GM19043 (cell line): ENCODE measurements at regions not wholly inside any gene's neighbourhood (a gene's known extent, or its start where the extent isn't known, plus 50 kb on each side); places are given as distances from the start of the nearest gene placed in this dataset.
"Not testable (repeated sequence)": the region's sequence is repeated elsewhere in the genome, so short reads cannot be mapped to it uniquely, and the experiment has no call there.

Source experiments
- ATAC-seq: cut with Tn5 transposase; IDR thresholded peaks from one replicate; pipeline ENCODE4 v1.9.1; 2021; ENCODE audit warnings: low read depth; ENCODE audit not compliant: unreplicated experiment

DNA sequence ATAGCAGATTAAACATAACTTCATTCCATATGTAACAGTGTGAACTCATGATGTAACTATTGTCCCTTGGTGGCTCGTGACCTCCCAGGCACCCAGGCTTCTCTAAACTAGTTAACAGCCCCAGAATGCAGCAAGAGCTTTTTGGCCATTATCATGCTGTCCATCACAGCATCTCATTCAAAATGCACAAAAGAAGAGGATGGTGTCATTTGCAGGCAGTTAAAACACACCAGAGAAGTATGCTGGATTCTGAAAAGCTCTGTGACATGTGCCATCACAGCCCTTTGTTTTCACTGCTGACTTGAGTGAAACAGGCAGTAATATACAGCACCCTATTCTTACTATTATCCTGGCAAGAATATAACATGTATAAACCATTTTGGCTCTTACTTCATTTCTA is 117.6 kb upstream of the CHMP2B start:
- ATAC-seq: no peak

- no peak for ATAC-seq
These were observed 111.1 kb upstream of the VGLL3 start for GRCh38 chr3:87101861-87102625.

DNA sequence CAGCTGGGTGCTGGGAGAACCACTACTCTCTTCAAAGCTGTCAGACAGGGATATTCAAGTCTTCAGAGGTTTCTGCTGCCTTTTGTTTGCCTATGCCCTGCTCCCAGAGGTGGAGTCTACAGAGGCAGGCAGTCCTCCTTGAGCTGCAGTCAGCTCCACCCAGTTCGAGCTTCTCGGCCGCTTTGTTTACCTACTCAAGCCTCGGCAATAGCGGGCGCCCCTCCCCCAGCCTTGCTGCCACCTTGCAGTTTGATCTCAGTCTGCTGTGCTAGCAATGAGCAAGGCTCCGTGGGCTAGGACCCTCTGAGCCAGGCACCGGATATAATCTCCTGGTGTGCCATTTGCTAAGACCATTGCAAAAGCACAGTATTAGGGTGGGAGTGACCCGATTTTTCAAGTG is 106.8 kb upstream of the VGLL3 start:
- ATAC-seq: not testable (repeated sequence)

DNA sequence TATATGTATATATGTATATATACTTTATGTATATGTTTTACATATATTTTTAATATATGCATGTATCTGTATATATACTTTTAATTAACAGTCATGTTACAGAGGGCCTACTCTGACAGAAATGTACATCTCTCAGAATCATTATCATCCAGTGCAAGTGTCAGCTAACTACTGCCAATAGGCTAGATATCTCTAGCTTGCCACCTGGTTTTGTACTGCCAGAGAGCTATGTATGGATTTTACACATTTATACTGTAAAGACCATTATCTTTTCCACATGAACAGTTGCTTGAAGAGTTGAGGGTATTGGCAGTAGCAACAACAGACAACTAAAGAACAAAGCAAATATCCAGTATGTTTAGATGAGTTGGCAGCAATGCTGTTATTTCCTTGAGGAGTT is 99.7 kb upstream of the VGLL3 start:
- ATAC-seq: no peak

- ATAC-seq: peak; percentile 56
These were observed 98.3 kb upstream of the VGLL3 start for GRCh38 chr3:87088993-87089841.

- peak; percentile 11 for ATAC-seq
These were observed 97.6 kb upstream of the VGLL3 start for GRCh38 chr3:87088430-87088992.

- no peak for ATAC-seq
These were observed 93.9 kb upstream of the VGLL3 start for GRCh38 chr3:87084868-87085267.

DNA sequence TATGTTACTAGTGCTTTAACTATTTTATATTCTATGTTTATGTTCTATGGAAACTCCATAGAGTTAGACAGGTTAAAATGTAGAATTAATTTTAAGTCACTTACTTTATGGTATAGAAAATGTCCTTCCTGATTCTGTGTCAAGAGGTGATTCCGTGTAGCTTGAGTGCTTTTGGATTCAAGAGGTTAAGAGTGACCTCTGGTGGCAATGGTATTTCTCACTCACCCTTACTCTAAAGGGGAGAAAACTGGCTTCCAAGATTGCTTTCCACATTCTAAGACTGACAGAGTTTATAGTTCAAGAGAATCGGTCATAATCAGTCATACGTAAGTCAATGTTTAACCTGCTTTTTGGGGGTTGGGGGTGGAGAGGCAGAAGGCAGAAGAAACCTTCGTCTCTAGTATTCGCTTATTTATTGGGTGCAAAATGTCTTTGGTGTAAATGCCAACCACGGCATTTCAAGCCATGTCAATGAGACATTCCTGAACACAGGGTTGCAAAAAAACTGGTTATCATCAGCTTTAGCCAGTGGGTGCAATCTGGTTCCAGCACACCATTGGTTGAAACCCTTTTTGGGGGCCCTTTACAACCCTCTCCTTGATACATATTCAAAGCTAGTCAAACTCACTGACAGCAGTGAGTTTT is 92.0 kb upstream of the VGLL3 start:
- peak; percentile 72 for ATAC-seq

GRCh38 chr3:87077355-87077754 is 86.4 kb upstream of the VGLL3 start:
- no peak for ATAC-seq

DNA sequence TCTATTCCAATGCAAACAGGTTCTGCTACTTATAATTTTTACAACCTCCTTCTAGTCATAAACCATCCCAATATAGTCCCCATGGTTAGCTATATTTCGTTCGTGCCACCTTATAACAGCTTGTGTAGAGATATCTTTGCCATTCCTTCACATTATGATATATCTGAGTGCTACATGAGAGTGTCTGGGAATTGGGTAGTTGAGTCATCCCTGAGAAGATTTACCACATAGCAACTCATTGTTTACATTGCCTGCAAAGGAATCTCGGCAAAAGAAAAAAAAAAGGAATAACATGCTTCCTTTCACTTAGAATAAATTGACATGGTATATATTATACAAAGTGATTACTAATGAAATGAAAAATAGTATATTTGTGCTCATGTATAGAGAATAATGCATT is 86.0 kb upstream of the VGLL3 start:
- no peak for ATAC-seq

DNA sequence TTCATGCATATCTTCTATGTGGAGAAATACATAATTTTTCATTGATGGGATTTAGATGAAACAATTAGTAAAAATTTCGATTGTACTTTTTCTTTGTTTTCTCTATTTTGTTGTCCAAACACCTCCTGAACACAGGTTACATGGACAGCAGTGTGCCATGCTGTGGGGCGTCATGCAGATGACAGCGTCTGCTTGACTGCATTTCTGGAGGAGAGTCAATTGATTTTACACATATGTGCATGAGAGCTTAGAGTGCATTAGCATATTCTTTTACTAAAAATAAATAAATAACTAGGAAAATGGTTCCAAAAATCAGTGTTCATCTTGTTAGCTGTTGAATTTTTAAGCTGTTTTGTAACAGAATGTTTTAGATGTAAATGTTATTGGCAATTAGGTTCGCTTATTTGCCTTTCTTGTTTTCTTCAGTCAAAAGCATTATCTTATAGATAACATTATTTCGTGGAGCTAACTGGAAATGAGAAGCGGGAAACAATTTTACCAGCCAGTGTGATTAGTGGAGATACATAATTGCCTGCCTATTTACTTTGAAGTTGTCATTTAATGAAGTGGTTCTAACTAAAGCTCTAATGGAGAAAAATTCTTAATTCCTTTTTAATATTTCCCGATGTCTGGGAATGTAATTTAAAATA is 82.7 kb upstream of the VGLL3 start:
- ATAC-seq: no peak

- no peak for ATAC-seq
These were observed 81.5 kb upstream of the VGLL3 start for GRCh38 chr3:87072446-87072845.

DNA sequence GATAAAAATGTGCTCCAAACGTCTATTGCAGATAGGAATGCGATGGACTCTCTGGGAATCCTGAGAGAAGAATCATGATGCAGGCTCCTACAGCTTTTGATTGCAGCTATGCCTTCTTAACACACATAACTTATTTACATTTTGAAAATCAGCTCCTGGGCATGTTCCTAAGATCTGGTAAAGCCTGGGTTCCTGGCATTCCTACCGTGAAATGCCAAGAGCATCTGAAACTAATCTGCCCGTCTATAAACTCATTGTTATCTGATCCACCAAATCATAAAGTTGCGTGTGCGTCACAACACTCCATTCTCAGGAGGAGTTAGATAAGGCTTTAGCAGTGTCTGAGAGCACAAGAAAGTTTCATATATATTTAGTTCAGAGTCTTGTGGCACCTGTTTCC is 79.0 kb upstream of the VGLL3 start:
- ATAC-seq: no peak

GRCh38 chr3:87069021-87069420 is 78.1 kb upstream of the VGLL3 start:
- ATAC-seq: no peak

DNA sequence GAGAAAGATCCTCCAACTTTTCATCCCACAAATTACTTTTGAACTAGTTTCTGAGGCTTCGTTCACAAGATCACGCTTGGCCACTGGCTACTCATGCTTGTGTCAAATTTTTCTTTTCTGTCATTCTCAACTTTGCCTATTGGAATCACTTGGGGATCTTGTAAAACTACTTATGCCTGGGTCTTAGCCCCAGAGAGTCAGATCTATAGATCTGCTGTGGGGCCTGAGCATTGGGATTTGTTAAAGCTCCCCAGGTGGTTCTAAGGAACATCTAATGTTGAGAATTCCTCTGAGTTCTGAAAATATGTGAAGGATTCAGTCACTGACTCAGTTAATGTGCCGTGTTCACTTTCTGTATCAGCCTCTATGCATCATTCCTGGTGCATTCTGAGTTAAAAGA is 71.7 kb upstream of the VGLL3 start:
- no peak for ATAC-seq

DNA sequence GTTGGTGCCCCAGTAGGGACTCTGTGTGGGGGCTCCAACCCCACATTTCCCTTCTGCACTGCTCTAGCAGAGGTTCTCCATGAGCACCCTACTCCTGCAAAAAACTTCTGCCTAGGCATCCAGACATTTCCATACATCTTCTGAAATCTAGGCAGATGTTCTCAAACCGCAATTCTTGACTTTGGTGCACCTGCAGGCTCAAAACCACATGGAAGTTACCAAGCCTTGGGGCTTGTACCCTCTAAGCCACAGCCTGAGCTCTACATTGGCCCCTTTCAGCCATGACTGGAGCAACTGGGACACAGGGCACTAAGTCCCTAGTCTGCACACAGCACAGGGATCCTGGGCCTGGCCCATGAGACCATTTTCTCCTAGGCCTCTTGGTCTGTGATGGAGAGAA is 66.5 kb upstream of the VGLL3 start:
- no peak for ATAC-seq

DNA sequence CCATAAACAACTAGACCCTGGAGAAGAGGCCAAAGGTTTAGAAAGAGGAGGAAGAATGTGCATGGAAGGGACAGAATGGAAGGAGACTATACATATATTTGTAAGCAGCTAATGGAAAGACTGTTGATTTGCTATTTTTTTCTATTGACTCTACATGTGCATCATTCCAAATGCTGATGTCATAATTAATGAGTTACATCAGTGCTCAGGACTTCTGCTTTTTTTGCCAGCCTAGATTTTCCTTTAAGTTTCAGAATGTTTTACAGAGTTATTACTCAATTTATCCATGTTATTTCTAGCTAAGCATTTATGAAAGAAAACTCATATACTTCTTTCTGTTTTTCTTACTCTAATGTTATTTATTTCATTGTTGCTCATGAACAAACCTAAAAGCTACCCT is 62.6 kb upstream of the VGLL3 start:
- ATAC-seq: no peak

GRCh38 chr3:87052499-87053260 is 61.7 kb upstream of the VGLL3 start:
- ATAC-seq: no peak

DNA sequence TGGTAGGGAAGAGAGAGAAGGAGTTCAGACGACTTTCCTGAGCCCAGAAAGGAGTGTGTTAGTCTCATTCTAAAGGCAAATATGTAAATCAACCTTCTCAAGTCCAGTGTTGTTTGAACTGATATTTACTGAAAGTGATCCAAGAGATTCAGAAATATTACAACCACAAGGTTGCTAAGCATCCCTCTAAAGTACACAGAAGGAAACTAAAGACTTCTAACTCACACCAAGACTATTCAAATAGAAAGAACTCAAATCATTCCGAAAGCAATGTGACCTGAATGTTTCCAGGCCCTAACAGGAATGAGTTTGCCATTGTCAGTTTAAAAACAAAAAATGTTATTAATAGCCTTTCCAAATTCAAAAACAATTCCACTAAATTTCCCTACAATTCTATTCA is 56.9 kb upstream of the VGLL3 start:
- ATAC-seq: no peak

DNA sequence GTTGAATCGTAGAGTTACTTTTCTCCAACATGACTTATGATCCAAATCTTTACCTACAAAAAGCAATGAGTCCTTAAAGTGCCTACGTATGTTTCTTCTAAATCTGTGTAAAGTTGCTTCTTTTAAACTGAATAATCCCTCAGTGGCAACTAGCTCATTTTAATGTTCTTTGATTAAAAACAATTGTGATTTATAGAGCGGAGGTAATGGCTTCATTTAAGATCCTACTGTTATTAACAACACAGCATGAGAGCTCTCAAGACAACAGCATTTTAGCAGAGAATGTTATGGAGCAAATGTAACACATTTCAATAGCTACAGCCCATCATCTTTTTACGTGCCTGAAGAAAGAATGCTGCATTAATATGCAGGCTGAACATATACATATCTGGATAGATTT is 55.3 kb upstream of the VGLL3 start:
- no peak for ATAC-seq
